NCI-H2171 treated with DMSO at 0.1 percent for 48 hours (cell line): ENCODE measurements at regions not wholly inside any gene's neighbourhood (a gene's known extent, or its start where the extent isn't known, plus 50 kb on each side); places are given as distances from the start of the nearest gene placed in this dataset.
"Not testable (repeated sequence)": the region's sequence is repeated elsewhere in the genome, so short reads cannot be mapped to it uniquely, and the experiment has no call there.

Experiments
- DNase-seq: peaks from one replicate; lab custom pipeline; 2025; lab: John Stamatoyannopoulos, UW

DNA sequence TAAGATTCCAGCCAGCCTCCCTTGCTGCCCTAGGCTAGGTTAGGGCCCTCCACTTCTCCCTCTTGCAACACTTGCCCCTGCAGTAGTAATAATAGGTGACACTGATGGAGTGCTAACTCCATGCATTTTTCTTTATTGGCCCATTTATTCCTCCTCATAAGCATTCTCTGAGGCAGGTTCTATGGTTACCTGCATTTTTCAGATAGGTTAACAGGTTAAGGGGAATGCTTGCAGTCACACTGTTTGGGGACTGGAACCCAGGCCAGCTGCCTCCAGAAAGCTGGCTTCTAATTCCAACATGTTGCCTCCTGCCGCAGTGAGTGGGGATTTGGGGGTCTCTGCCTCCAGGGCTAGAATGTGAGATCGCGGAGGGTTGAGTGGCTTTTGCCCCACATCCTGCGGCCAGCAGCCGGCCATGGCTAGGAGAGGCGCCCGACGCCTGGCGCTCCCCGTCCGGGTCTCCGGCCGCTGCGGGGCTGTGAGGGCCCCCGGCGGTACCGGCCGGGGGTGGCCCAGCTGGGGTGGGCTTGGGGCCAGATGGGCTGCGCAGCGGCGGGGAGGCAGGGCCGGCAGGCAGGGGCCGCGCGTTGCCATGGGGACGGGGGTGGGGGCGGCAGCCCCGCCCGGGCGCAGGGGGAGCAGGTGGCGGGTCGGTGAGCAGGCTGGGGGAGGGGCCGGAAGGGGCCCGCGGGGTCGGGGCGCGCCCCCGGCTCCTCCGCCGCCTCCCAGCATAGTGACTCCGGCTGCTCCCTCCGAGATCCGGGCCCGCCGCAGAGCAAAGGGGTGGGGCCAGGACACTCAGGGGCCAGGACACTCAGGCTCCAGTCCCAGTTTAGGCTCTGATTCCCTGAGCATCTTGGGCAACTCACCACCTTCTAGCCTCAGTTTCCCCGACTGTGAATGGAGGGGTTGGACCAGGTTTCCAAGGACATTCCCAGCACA lies 68.4 kb upstream of the SSBP3 start:
- DNase-seq = peak; percentile 84

DNA sequence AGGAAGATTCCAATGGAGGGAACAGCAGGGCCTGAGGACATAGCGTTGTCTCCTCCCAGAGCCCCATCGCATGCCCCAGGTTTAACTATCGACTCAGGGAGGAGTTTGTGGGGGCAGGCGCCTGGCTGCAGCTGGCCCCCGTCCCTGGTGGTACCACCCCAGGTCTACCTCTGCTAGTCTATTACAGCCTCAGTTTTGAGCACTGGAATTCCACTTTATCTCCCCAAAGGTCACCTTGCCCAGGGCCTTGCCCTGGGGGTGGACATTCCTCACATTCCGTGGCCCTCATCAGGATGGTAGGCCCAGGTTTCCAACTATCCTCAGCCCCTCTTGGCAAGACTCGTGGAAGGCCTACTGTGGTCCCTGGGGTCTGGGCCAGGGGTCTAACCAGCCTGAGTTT lies 65.4 kb upstream of the SSBP3 start:
- DNase-seq = no peak

DNA sequence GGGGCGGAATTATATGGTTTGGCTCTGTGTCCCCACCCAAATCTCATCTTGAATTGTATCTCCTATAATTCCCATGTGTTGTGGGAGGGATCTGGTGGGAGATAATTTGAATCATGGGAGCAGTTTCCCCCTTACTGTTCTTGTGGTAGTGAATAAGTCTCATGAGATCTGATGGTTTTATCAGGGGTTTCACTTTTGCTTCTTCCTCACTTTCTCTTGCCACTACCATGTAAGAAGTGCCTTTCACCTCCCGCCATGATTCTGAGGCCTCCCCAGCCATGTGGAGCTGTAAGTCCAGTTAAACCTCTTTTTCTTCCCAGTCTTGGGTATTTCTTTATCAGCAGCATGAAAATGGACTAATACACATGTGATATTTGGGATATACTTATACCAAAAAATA lies 63.2 kb upstream of the SSBP3 start:
- not testable (repeated sequence) for DNase-seq

DNA sequence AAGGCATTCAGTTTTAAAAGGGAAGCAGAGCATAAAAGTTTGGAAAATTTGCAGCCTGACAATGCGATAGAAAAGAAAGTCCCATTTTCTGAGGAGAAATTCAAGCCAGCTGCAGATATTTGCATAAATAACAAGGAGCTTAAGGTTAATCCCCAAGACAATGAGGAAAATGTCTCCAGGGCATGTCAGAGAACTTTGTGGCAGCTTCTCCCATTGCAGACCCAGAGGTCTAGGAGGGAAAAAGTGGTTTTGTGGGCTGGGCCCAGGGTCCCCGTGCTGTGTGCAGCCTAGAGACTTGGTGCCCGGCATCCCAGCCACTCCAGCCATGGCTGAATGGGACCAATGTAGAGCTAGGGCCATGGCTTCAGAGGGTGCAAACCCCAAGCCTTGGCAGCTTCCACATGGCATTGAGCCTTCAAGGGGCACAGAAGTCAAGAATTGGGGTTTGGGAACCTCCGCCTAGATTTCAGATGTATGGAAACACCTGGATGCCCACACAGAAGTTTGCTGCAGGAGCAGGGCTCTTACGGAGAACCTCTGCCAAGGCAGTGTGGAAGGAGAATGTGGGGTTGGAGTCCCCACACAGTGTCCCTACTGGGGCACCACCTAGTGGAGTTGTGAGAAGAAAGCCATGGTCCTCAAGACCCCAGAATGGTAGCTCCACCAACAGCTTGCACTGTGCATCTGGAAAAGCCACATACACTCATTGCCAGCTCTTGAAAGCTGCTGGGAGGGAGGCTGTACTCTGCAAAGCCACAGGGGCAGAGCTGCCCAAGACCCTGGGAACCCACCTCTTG lies 62.3 kb upstream of the SSBP3 start:
- not testable (repeated sequence) for DNase-seq

DNA sequence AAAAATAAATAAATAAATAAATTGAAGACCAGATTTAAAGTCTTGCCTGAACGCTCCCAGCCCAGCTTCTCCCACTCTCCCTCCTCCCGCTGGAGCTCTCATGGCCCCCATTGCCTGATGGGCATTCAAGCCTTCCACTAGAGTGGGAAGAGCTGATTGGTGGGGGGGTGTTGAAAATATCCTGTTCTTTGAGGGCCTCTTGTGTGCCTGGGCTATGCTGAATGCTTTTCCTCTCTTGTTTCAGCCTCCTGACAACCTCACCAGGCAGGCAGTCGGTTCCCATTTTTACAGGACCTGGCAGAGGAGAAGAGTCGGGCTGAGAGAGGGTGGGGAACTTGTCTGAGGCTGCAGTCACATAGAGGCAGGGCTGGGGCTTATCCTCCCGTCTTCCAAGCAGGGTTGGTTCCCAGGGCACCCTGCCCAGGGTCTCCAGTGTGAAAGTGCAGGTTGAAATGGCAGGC lies 59.2 kb upstream of the SSBP3 start:
- no peak for DNase-seq

DNA sequence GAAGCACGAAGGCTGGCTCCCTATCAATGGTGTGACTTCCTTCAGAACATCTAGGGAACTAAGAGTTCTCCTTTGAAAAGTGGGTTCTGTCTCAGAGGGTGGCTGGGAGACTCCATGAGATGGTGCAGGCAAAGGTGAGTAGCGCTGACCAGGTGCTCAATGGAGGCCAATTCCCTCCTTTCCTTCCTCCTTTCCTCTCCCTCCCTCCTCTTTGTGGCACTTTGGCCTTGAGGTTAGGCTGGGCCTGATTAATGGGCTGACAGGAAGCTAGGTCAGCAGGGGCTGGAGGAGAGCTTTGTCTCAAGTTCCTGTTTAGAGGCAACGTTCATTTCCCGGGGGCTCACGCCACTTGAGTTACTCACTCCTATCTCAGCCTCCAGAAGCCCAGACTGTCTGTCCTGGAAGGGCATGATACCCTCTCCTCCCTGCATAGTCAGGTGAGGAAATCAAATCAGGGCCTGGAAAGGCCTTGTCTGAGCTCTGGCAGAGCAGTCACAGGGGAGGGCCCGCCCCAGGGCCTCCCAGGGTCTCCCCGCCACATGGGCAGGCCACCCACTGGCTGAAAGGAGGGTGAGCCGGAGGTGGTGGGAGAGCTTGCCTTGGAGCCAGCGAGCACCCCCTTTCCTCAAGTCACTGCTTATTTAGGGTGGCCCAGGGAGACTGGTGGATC lies 58.4 kb upstream of the SSBP3 start:
- DNase-seq = no peak

DNA sequence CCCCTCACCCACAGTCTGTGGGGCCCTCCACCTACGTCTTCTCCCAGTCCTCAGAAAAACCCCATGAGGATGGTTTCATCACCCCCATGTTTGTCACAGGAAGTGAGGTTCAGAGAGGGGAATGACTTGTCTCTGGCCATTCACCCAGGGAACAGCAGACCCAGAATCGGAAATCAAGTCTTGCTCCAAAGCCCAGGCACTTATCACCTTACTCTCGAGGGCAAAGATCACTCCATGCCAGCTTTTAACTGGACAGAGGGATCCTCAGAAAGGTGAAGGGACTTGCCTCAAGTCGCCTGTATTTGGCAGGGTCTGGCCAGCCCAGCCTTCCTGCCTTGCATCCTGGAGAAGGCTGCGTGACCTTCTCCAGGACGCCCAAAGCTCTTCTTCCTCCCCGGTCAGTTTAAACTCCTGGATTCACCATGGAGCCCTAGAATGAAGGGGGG lies 57.9 kb upstream of the SSBP3 start:
- no peak for DNase-seq

DNA sequence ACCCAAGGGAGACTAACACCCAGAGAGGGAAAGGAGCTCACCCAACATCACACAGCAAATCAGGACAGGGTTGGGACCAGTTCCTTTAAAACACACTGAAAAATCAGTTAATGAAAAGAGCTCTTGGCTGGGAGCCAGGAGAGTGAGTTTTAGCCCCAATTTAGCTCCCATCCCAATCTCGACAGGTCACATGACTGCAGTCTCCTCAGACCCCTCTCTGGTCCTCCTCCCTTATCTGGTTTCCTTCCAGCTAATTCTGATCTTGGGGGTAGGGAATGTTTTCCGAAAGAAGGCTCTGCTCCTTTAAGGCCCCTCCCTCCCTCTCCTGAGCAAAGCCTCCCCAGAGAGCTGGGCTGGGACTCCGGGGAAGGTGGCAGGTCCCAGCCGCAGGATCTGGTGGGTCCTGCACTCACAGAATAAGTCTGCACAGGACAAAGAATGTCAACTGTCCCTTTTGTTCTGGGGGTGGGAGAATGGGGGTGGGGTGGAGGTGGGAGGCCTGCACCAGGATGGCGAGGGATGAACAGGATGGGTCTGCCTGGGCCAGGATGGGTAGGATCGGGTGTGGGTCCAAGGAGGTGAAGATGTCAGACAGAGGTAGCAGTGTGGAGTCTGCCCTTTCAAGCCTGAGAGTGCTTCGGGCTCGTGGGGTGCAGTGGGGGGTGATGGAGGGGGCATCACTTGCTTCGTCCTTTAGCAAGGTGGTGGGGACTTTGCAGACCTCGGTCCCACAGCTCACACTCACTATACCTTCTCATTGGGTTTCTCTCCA lies 57.3 kb upstream of the SSBP3 start:
- peak; percentile 48 for DNase-seq

- DNase-seq = no peak
Measured at GRCh38 chr1:54462597-54463258, 56.5 kb upstream of the SSBP3 start.

GRCh38 chr1:54461731-54462596 lies 55.8 kb upstream of the SSBP3 start:
- no peak for DNase-seq

DNA sequence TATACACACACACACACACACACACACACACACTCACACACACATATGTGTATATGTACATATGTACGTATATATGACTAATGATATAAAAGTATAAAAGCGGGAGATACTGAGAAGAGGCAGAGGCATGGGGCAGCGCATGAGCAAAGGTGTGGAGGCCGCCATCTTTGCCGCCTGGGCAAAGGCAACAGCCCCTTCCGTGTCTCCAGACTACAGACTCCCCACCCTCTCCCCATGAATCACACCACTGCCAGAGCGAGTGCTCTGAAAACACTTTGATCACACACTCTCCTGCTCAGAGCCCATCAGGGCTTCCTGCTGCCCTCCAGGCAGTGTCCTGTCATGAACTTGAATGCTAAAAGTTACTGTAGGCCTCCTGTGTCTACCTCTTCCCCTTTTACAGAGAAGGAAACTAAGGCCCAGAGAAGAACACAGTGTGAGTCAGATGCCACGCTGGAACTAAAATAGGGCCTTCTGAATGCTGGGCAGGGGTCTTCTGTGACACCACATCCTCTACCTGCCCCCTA lies 54.7 kb upstream of the SSBP3 start:
- no peak for DNase-seq

- no peak for DNase-seq
Measured at GRCh38 chr1:54460351-54460750, 54.2 kb upstream of the SSBP3 start.

DNA sequence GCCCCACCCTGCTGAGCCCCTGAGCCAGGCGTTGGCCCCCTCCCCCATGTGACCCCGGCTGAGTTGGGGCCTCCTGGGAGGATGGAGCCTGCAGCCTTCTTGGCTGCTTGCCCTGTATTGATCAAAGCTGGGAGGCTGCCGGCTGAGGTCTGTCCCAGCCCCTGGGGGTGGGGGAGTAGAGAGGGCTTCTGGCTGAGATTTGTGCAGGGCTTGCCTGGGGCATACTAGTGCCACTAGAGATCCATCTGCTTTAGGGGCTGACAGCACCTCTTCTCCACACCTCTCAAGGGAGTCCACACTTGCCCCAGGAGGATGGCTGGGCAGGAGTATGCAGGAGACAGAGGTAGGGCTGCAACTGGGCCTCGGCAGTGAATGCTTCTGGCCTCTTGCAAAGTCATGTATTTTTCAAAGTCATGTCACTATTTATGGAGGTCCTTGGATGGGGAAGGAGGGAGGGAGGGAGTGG lies 53.6 kb upstream of the SSBP3 start:
- DNase-seq = peak; percentile 94

DNA sequence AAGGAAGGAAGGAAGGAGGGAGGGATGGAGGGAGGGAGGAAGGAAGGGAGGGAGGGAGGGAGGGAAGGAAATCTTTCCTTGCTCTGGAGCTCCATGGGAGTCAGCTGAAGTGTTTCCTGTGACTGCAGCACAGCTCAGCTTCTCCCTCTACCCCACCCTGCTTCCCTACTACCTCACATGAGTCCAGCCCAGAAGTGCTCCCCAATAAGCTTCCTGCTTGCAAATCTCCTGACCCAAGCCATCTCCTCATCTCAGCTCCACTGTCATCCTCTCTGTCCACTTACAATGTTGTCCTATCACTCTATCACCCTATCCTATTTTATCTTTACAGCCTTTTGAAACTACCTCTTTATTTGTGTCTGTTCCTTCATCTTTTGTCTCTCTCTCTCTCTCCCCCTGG lies 52.9 kb upstream of the SSBP3 start:
- peak; percentile 67 for DNase-seq

DNA sequence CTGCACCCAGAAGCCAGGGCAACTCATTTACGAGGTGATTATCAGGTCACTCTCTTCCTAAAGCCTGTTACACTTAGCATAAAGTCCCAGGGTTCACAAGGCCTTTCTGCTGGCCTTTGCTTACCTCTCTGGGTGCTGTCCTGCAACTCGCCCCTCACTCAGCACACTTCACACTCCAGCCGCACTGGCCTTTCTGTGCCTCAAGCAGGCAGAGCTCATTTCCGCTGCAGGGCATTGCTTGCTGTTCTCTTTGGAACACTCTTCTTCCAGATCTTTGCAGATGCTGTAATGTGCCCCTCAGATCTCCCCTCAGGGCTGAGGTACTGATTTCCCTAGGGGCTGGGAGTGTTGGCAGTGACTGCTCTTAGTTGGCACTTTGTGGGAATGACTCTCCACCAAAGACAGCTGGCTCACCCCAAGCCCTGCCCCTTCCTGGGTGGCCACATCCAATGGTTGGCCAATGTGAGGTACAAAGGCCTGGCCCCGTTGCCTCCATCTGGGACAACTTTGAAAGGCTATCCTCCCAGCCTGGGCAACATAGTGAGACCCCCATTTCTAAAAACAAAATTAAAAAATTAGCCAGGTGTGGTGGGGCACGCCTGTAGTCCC lies 50.8 kb upstream of the SSBP3 start:
- DNase-seq = peak; percentile 77

GRCh38 chr1:54456361-54456760 lies 50.2 kb upstream of the SSBP3 start:
- DNase-seq = no peak
